ENCODE measurements at regions not wholly inside any gene's neighbourhood (a gene's known extent, or its start where the extent isn't known, plus 50 kb on each side); places are given as distances from the start of the nearest gene placed in this dataset.
A peak's percentile ranks its signal among the peaks of the same experiment; 100 is the strongest.
"Not testable (repeated sequence)": the region's sequence is repeated elsewhere in the genome, so short reads cannot be mapped to it uniquely, and the experiment has no call there.

DNA sequence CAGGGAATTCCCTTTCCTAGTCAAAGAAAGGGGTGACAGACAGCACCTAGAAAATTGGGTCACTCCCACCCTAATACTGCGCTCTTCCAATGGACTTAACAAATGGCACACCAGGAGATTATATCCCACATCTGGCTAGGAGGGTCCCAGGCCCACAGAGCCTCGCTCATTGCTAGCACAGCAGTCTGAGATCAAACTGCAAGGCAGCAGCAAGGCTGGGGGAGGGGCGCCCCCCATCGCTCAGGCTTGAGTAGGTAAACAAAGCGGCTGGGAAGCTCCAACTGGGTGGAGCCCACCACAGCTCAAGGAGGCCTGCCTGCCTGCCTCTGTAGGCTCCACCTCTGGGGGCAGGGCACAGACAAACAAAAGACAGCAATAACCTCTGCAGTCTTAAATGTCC is 1043.9 kb upstream of the GRIA3 start:
- H3K9ac ChIP-seq (ENCODE audit: control insufficient read depth, insufficient read depth, low read length); H3K4me1 ChIP-seq (ENCODE audit: control insufficient read depth, insufficient read depth, low read length); CTCF ChIA-PET; SMC1A ChIA-PET (ENCODE audit: uncharacterized antibody, unreplicated experiment); in situ Hi-C loops (cut with MboI); ATAC-seq; FAIRE-seq; intact Hi-C loops (cut with micrococcal nuclease; ENCODE audit: unreplicated experiment); RAD21 ChIA-PET (ENCODE audit: unreplicated experiment); H3K9me3 ChIP-seq (replicated peaks; ENCODE audit: control insufficient read depth, insufficient read depth, low read length); POLR2A ChIA-PET; H3K4me3 ChIP-seq; H3K4me2 ChIP-seq (ENCODE audit: control insufficient read depth, insufficient read depth); H3K36me3 ChIP-seq (ENCODE audit: control insufficient read depth in 2 of 2, insufficient read depth in 2 of 2, low read length in 1 of 2); BruUV-seq (replicated peaks); H3K27me3 ChIP-seq (replicated peaks in 1 of 2; ENCODE audit: control insufficient read depth in 2 of 2, insufficient read depth in 2 of 2, low read length in 1 of 2); H2AFZ ChIP-seq (ENCODE audit: control insufficient read depth, low read depth, low read length); DNase-seq (ENCODE audit: low read depth, low spot score); H4K20me1 ChIP-seq (ENCODE audit: control insufficient read depth, insufficient read depth); H3K27ac ChIP-seq (ENCODE audit: control insufficient read depth, insufficient read depth); H3K79me2 ChIP-seq (ENCODE audit: control insufficient read depth, insufficient read depth, low read length): not testable (repeated sequence)
- 26% methylated on average over 5 of the region's 5 CpGs for WGBS (ENCODE audit: insufficient coverage, insufficient replicate concordance, low lambda C conversion rate, missing lambda C conversion rate)

DNA sequence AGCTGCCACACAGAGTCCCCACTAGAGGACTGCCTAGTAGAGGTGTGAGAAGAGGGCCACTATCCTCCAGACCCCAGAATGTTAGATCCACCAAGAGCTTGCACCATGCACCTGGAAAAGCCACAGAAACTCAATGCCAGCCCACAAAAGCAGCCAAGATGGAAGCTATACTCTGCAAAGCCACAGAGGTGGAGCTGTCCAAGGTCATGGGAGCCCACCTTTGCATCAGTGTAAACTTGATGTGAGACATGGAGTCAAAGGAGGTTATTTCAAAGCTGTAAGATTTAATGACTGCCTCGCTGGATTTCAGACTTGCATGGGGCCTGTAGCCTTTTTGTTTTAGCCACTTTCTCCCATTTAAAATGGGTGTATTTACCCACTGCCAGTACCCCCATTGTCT is 1030.1 kb upstream of the GRIA3 start:
- Histone ChIP-seq H3K9me3 (replicated peaks; ENCODE audit: control insufficient read depth, insufficient read depth, low read length) (no peaks in the 10 kb centered on the region), H3K27me3 (replicated peaks in 1 of 2; ENCODE audit: control insufficient read depth in 2 of 2, insufficient read depth in 2 of 2, low read length in 1 of 2) (no peaks in the 10 kb centered on the region), H3K9ac (ENCODE audit: control insufficient read depth, insufficient read depth, low read length) (no peak overlapping the region), H3K79me2 (ENCODE audit: control insufficient read depth, insufficient read depth, low read length) (no peaks in the 10 kb centered on the region), H4K20me1 (ENCODE audit: control insufficient read depth, insufficient read depth) (no peaks in the 10 kb centered on the region), H3K36me3 (ENCODE audit: control insufficient read depth in 2 of 2, insufficient read depth in 2 of 2, low read length in 1 of 2) (no peaks in the 10 kb centered on the region), H3K4me1 (ENCODE audit: control insufficient read depth, insufficient read depth, low read length) (no peaks in the 10 kb centered on the region), H3K4me3 (no peak overlapping the region), H2AFZ (ENCODE audit: control insufficient read depth, low read depth, low read length) (no peak overlapping the region), H3K4me2 (ENCODE audit: control insufficient read depth, insufficient read depth) (no peak overlapping the region), H3K27ac (ENCODE audit: control insufficient read depth, insufficient read depth) (no peak overlapping the region)
- BruUV-seq (replicated peaks), result no TSS peak
- DNase-seq (ENCODE audit: low read depth, low spot score) (no peak), ATAC-seq (no peak), FAIRE-seq (no peak)
- intact Hi-C loops (cut with micrococcal nuclease; ENCODE audit: unreplicated experiment) (no loop called here), in situ Hi-C loops (cut with MboI) (no loop called here)
- SMC1A ChIA-PET (ENCODE audit: uncharacterized antibody, unreplicated experiment), result no interaction called here
- RAD21 ChIA-PET (ENCODE audit: unreplicated experiment), result no interaction called here
- 9% methylated on average over 1 of the region's 1 CpG for WGBS (ENCODE audit: insufficient coverage, insufficient replicate concordance, low lambda C conversion rate, missing lambda C conversion rate)
- POLR2A ChIA-PET, result no interaction called here
- TF ChIP-seq, protein P1, sequence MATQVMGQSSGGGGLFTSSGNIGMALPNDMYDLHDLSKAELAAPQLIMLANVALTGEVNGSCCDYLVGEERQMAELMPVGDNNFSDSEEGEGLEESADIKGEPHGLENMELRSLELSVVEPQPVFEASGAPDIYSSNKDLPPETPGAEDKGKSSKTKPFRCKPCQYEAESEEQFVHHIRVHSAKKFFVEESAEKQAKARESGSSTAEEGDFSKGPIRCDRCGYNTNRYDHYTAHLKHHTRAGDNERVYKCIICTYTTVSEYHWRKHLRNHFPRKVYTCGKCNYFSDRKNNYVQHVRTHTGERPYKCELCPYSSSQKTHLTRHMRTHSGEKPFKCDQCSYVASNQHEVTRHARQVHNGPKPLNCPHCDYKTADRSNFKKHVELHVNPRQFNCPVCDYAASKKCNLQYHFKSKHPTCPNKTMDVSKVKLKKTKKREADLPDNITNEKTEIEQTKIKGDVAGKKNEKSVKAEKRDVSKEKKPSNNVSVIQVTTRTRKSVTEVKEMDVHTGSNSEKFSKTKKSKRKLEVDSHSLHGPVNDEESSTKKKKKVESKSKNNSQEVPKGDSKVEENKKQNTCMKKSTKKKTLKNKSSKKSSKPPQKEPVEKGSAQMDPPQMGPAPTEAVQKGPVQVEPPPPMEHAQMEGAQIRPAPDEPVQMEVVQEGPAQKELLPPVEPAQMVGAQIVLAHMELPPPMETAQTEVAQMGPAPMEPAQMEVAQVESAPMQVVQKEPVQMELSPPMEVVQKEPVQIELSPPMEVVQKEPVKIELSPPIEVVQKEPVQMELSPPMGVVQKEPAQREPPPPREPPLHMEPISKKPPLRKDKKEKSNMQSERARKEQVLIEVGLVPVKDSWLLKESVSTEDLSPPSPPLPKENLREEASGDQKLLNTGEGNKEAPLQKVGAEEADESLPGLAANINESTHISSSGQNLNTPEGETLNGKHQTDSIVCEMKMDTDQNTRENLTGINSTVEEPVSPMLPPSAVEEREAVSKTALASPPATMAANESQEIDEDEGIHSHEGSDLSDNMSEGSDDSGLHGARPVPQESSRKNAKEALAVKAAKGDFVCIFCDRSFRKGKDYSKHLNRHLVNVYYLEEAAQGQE (IDR thresholded peaks at IDR 0.05; ENCODE audit: low read depth, low read length), result 0 out of 2 replicates have a peak, but pooled peaks have one; percentile 31
- no peak for TF ChIP-seq BHLHE40 (IDR thresholded peaks at IDR 0.05; ENCODE audit: borderline replicate concordance in 1 of 2, low read depth in 2 of 2, low read length in 1 of 2)
- CTCF ChIA-PET, result no interaction called here

All from GM12878 (cell line).